HG02981 (cell line): ENCODE measurements at regions not wholly inside any gene's neighbourhood (a gene's known extent, or its start where the extent isn't known, plus 50 kb on each side); places are given as distances from the start of the nearest gene placed in this dataset.
"Not testable (repeated sequence)": the region's sequence is repeated elsewhere in the genome, so short reads cannot be mapped to it uniquely, and the experiment has no call there.

Experiments used
- ATAC-seq: cut with Tn5 transposase; IDR thresholded peaks from one replicate; pipeline ENCODE4 v1.9.1; 2021; ENCODE audit warnings: mild to moderate bottlenecking, moderate library complexity; ENCODE audit not compliant: unreplicated experiment

GRCh38 chr4:127394516-127394915 is 238.2 kb upstream of the INTU start:
- ATAC-seq = no peak

GRCh38 chr4:127400276-127400675 is 232.5 kb upstream of the INTU start:
- ATAC-seq = no peak

- peak; percentile 88 for ATAC-seq
These were observed 231.9 kb upstream of the INTU start for GRCh38 chr4:127400731-127401346.

- ATAC-seq = no peak
These were observed 229.2 kb upstream of the INTU start for GRCh38 chr4:127403471-127404084.

- ATAC-seq = no peak
These were observed 226.6 kb upstream of the INTU start for GRCh38 chr4:127406187-127406586.

GRCh38 chr4:127407572-127407971 is 225.2 kb upstream of the INTU start:
- not testable (repeated sequence) for ATAC-seq

- ATAC-seq = no peak
These were observed 222.6 kb upstream of the INTU start for GRCh38 chr4:127410201-127410600.

- no peak for ATAC-seq
These were observed 222.1 kb upstream of the INTU start for GRCh38 chr4:127410644-127411043.

- no peak for ATAC-seq
These were observed 217.7 kb upstream of the INTU start for GRCh38 chr4:127414951-127415606.

- no peak for ATAC-seq
These were observed 216.6 kb upstream of the INTU start for GRCh38 chr4:127416115-127416514.

GRCh38 chr4:127417885-127418535 is 214.7 kb upstream of the INTU start:
- no peak for ATAC-seq

- ATAC-seq = no peak
These were observed 213.3 kb upstream of the INTU start for GRCh38 chr4:127419431-127419830.

- ATAC-seq = no peak
These were observed 211.3 kb upstream of the INTU start for GRCh38 chr4:127421437-127421836.

GRCh38 chr4:127425202-127425845 is 207.4 kb upstream of the INTU start:
- no peak for ATAC-seq

- ATAC-seq = no peak
These were observed 206.9 kb upstream of the INTU start for GRCh38 chr4:127425851-127426250.

- ATAC-seq = no peak
These were observed 191.2 kb upstream of the INTU start for GRCh38 chr4:127441571-127441970.

GRCh38 chr4:127445471-127445870 is 187.3 kb upstream of the INTU start:
- ATAC-seq = no peak

GRCh38 chr4:127446427-127446885 is 186.3 kb upstream of the INTU start:
- ATAC-seq = no peak

- no peak for ATAC-seq
These were observed 183.8 kb upstream of the INTU start for GRCh38 chr4:127448986-127449385.

- no peak for ATAC-seq
These were observed 183.3 kb upstream of the INTU start for GRCh38 chr4:127449449-127449848.

GRCh38 chr4:127450276-127450675 is 182.5 kb upstream of the INTU start:
- no peak for ATAC-seq
